PC-3 (cell line): ENCODE measurements at regions not wholly inside any gene's neighbourhood (a gene's known extent, or its start where the extent isn't known, plus 50 kb on each side); places are given as distances from the start of the nearest gene placed in this dataset.

ENCODE experiments used
- CTCF ChIP-seq: fragments of 300-600 bp; sonication (generic); conservative IDR thresholded peaks from 2 replicates; pipeline ENCODE4 v1.5.1; 2017; ENCODE audit warnings: antibody characterized with exemption, low read depth, mild to moderate bottlenecking, low read length
- EZH2 ChIP-seq: fragments of 300-600 bp; sonication (generic); IDR thresholded peaks from one replicate; pipeline ENCODE4 v1.6.1; 2017; ENCODE audit warnings: antibody characterized with exemption, mild to moderate bottlenecking, low read length; ENCODE audit not compliant: unreplicated experiment

DNA sequence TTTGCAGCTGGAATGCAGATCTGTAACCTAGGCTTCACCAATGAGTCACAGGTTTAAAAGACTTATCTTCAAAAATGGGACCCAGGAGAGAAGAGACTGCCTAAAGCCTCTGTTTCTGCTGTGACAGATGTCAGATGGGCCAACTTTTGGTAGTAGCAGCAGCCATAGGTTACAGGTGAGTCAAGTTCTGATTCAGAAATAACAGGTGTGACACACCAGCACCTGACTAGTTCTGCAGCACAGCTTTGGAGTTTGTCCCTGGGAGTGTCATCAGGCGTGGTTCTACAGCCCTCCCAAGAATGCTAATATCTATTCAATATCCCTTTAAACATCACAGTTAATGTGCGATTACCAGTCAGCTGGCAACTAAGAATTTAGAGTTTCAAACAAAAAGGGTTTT is 121.9 kb upstream of the BTN3A2 start:
- TF ChIP-seq CTCF (no peak), EZH2 (no peak)
